HL-60 (cell line): ENCODE measurements at regions not wholly inside any gene's neighbourhood (a gene's known extent, or its start where the extent isn't known, plus 50 kb on each side); places are given as distances from the start of the nearest gene placed in this dataset.

Experiments used
- DNase-seq, 2 experiments: peaks; one replicate each; pipeline ENCODE4 v3.0.0-alpha.2; 2010 to 2020; ENCODE audit warnings: low read depth in 1 of 2, low spot score in 1 of 2
- H3K27ac ChIP-seq: fragments of 250-450 bp; sonication (Bioruptor Pico); replicated peaks from 2 replicates; pipeline ENCODE4 v1.5.1; 2020; ENCODE audit warnings: mild to moderate bottlenecking, moderate library complexity
- H3K27me3 ChIP-seq: fragments of 250-450 bp; sonication (Bioruptor Pico); 2 replicates; pipeline ENCODE4 v1.5.1; 2021; ENCODE audit warnings: mild to moderate bottlenecking, moderate library complexity; ENCODE audit not compliant: insufficient read depth, poor library complexity, severe bottlenecking
- H3K4me3 ChIP-seq: replicated peaks from 2 replicates; pipeline ENCODE4 v1.5.1; 2011; ENCODE audit warnings: mild to moderate bottlenecking, control low read depth, low read length; ENCODE audit not compliant: insufficient read depth
- GABPA ChIP-seq: IDR thresholded peaks from 2 replicates; pipeline ENCODE4 v1.6.1; 2012; ENCODE audit warnings: low read depth
- POLR2AphosphoS5 ChIP-seq: IDR thresholded peaks from 2 replicates; pipeline ENCODE4 v1.6.1; 2012; ENCODE audit warnings: low read depth
- REST ChIP-seq: IDR thresholded peaks from 2 replicates; pipeline ENCODE4 v1.6.1; 2012; ENCODE audit warnings: low read depth; ENCODE audit not compliant: insufficient replicate concordance
- SPI1 ChIP-seq: IDR thresholded peaks from 2 replicates; pipeline ENCODE4 v1.6.1; 2012; ENCODE audit warnings: low read depth, mild to moderate bottlenecking, borderline replicate concordance
- TF ChIP-seq, protein P1 (sequence below): IDR thresholded peaks from one replicate; pipeline ENCODE4 v1.5.1; 2011; ENCODE audit warnings: low read length, control low read depth, inconsistent platforms; ENCODE audit not compliant: insufficient read depth

DNA sequence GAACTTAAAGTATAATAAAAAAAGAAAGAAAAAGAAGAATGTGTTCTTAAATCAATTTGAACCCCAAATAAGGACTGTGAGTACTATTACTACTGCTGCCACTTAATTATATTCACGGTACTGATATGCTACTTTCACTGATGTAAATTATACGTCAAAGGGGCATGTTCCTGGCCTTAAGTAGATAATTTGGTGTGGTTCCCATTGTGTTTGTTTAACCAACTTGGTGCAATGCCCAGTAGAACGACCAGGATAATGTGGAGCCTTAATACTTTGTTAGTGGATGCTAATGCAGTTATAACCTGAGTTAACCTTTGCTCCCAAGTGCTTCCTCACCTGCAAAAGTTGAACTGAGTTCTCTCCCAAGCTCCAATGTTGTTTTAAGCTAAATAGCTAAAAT lies 142.0 kb downstream of the NR4A2 start:
- Histone ChIP-seq H3K4me3 (no peak overlapping the region), H3K27me3 (no peaks in the 10 kb centered on the region), H3K27ac (no peak overlapping the region)
- DNase-seq, result no peak
- TF ChIP-seq, protein P1, sequence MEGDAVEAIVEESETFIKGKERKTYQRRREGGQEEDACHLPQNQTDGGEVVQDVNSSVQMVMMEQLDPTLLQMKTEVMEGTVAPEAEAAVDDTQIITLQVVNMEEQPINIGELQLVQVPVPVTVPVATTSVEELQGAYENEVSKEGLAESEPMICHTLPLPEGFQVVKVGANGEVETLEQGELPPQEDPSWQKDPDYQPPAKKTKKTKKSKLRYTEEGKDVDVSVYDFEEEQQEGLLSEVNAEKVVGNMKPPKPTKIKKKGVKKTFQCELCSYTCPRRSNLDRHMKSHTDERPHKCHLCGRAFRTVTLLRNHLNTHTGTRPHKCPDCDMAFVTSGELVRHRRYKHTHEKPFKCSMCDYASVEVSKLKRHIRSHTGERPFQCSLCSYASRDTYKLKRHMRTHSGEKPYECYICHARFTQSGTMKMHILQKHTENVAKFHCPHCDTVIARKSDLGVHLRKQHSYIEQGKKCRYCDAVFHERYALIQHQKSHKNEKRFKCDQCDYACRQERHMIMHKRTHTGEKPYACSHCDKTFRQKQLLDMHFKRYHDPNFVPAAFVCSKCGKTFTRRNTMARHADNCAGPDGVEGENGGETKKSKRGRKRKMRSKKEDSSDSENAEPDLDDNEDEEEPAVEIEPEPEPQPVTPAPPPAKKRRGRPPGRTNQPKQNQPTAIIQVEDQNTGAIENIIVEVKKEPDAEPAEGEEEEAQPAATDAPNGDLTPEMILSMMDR, result no peak
- TF ChIP-seq SPI1, result no peak
- TF ChIP-seq POLR2AphosphoS5, result no peak
- TF ChIP-seq REST, result no peak
- no peak for TF ChIP-seq GABPA

DNA sequence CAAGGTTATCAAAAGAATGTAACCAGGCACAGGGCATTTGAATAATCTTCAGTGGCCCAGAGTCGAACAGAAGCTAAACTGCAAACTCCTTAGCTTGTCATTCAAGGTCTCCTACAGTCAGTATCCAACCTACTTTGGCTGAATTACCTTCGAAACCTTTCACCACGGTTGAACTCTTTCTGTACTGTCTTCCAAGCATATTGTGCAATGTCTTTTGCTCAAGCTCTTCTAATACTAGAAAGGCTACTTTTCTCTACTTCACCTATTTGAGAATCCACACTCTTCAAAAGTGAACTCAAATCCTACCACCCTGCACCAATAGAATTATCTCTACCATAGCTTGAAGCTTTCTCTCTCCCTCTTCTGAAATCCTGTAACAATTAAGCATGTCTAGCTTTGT lies 142.9 kb downstream of the NR4A2 start:
- Histone ChIP-seq H3K27me3 (no peaks in the 10 kb centered on the region), H3K4me3 (no peak overlapping the region), H3K27ac (no peak overlapping the region)
- no peak for DNase-seq
- TF ChIP-seq, protein P1, result no peak
- TF ChIP-seq POLR2AphosphoS5 (no peak), REST (no peak), SPI1 (no peak), GABPA (no peak)

- no peak overlapping the region for H3K4me3 ChIP-seq
- H3K27me3 ChIP-seq, result no peaks in the 10 kb centered on the region
- H3K27ac ChIP-seq, result no peak overlapping the region
- no peak for DNase-seq
- TF ChIP-seq, protein P1, result no peak
- TF ChIP-seq GABPA, result no peak
- TF ChIP-seq POLR2AphosphoS5, result no peak
- no peak for TF ChIP-seq REST
- no peak for TF ChIP-seq SPI1
Measured at GRCh38 chr2:156189143-156189542, 143.4 kb downstream of the NR4A2 start.
